ENCODE measurements at regions not wholly inside any gene's neighbourhood (a gene's known extent, or its start where the extent isn't known, plus 50 kb on each side); places are given as distances from the start of the nearest gene placed in this dataset.

- no peaks in the 10 kb centered on the region for H3K36me3 ChIP-seq (ENCODE audit: control insufficient read depth, insufficient read depth, low read length)
- DNase-seq (ENCODE audit: extremely low read depth, insufficient read length): no peak
- no peak overlapping the region for H3K4me3 ChIP-seq (replicated peaks; ENCODE audit: low read depth, low read length)
- no peaks in the 10 kb centered on the region; the same call in 1 of the 2 replicates for H3K27me3 ChIP-seq (replicated peaks; ENCODE audit: control insufficient read depth, insufficient read depth, low read length)
- TF ChIP-seq CTCF (IDR thresholded peaks at IDR 0.05; ENCODE audit: insufficient read depth, low read length, poor library complexity, severe bottlenecking): no peak
Measured at GRCh38 chr11:134950692-134951304, 538.8 kb upstream of the B3GAT1 start.

- TF ChIP-seq CTCF (IDR thresholded peaks at IDR 0.05; ENCODE audit: insufficient read depth, low read length, poor library complexity, severe bottlenecking): no peak
Measured at GRCh38 chr11:134949121-134950090, 537.4 kb upstream of the B3GAT1 start.

GRCh38 chr11:134947556-134947955 lies 535.5 kb upstream of the B3GAT1 start:
- H3K36me3 ChIP-seq (ENCODE audit: control insufficient read depth, insufficient read depth, low read length): no peaks in the 10 kb centered on the region
- H3K4me3 ChIP-seq (replicated peaks; ENCODE audit: low read depth, low read length): no peak overlapping the region
- no peak for TF ChIP-seq CTCF (IDR thresholded peaks at IDR 0.05; ENCODE audit: insufficient read depth, low read length, poor library complexity, severe bottlenecking)
- no peak for DNase-seq (ENCODE audit: extremely low read depth, insufficient read length)
- H3K27me3 ChIP-seq (replicated peaks; ENCODE audit: control insufficient read depth, insufficient read depth, low read length): no peaks in the 10 kb centered on the region; the same call in 1 of the 2 replicates

More at GRCh38 chr11:134949121-134950090, 537.4 kb upstream of the B3GAT1 start:
- Histone ChIP-seq H3K36me3 (ENCODE audit: control insufficient read depth, insufficient read depth, low read length) (no peaks in the 10 kb centered on the region), H3K4me3 (replicated peaks; ENCODE audit: low read depth, low read length) (no peak overlapping the region), H3K27me3 (replicated peaks; ENCODE audit: control insufficient read depth, insufficient read depth, low read length) (no peaks in the 10 kb centered on the region; the same call in 1 of the 2 replicates)
- DNase-seq (ENCODE audit: extremely low read depth, insufficient read length): no peak

- H3K36me3 ChIP-seq (ENCODE audit: control insufficient read depth, insufficient read depth, low read length): no peaks in the 10 kb centered on the region
- no peaks in the 10 kb centered on the region; the same call in 1 of the 2 replicates for H3K27me3 ChIP-seq (replicated peaks; ENCODE audit: control insufficient read depth, insufficient read depth, low read length)
- DNase-seq (ENCODE audit: extremely low read depth, insufficient read length): no peak
- TF ChIP-seq CTCF (IDR thresholded peaks at IDR 0.05; ENCODE audit: insufficient read depth, low read length, poor library complexity, severe bottlenecking): no peak
- no peak overlapping the region for H3K4me3 ChIP-seq (replicated peaks; ENCODE audit: low read depth, low read length)
Measured at GRCh38 chr11:134945993-134946392, 534.0 kb upstream of the B3GAT1 start.

GRCh38 chr11:134944986-134945385 lies 532.9 kb upstream of the B3GAT1 start:
- no peak for TF ChIP-seq CTCF (IDR thresholded peaks at IDR 0.05; ENCODE audit: insufficient read depth, low read length, poor library complexity, severe bottlenecking)
- Histone ChIP-seq H3K4me3 (replicated peaks; ENCODE audit: low read depth, low read length) (no peak overlapping the region), H3K36me3 (ENCODE audit: control insufficient read depth, insufficient read depth, low read length) (no peaks in the 10 kb centered on the region), H3K27me3 (replicated peaks; ENCODE audit: control insufficient read depth, insufficient read depth, low read length) (no peaks in the 10 kb centered on the region; the same call in 1 of the 2 replicates)
- no peak for DNase-seq (ENCODE audit: extremely low read depth, insufficient read length)
